ENCODE measurements at regions not wholly inside any gene's neighbourhood (a gene's known extent, or its start where the extent isn't known, plus 50 kb on each side); places are given as distances from the start of the nearest gene placed in this dataset.

- TF ChIP-seq CTCF (IDR thresholded peaks at IDR 0.05; ENCODE audit: low read length) (no peak), EZH2 (IDR thresholded peaks at IDR 0.05; ENCODE audit: borderline replicate concordance, low read length) (no peak)
Measured at GRCh38 chr12:105995961-105996431, 142.8 kb downstream of the NUAK1 start.

Measured in OCI-LY1 (cell line).